Tibial nerve (tissue), 4 donors: ENCODE measurements at regions not wholly inside any gene's neighbourhood (a gene's known extent, or its start where the extent isn't known, plus 50 kb on each side); places are given as distances from the start of the nearest gene placed in this dataset.

Experiments
- DNase-seq, 2 donors: peaks; one replicate each; pipeline ENCODE4 v3.0.0-alpha.2; 2019; ENCODE audit warnings: low spot score in 2 of 2
- H3K27ac ChIP-seq, 4 donors: fragments of 200-600 bp; sonication (generic) in 3 of 4; one replicate each; pipeline ENCODE4 v1.5.1; 2017 to 2019; ENCODE audit warnings: mild to moderate bottlenecking in 1 of 4
- H3K27me3 ChIP-seq, 2 donors: fragments of 200-600 bp; sonication (generic) in 1 of 2; one replicate each; pipeline versions ENCODE4 v1.5.1 to v1.6.0; 2017 to 2019
- H3K36me3 ChIP-seq, 3 donors: fragments of 200-600 bp; sonication (generic); one replicate each; pipeline ENCODE4 v1.5.1; 2018 to 2019
- H3K4me1 ChIP-seq, 4 donors: fragments of 200-600 bp; sonication (generic) in 3 of 4; one replicate each; pipeline ENCODE4 v1.5.1; 2017 to 2019
- H3K4me3 ChIP-seq, 4 donors: fragments of 200-600 bp; sonication (generic) in 3 of 4; one replicate each; pipeline ENCODE4 v1.5.1; 2017 to 2019; ENCODE audit warnings: mild to moderate bottlenecking in 1 of 4, moderate library complexity in 1 of 4
- H3K9me3 ChIP-seq, 4 donors: fragments of 200-600 bp; sonication (generic) in 3 of 4; one replicate each; pipeline ENCODE4 v1.5.1; 2017 to 2019
- EP300 ChIP-seq, 2 donors: sonication (generic); formaldehyde crosslinking; IDR thresholded peaks; one replicate each; pipeline ENCODE4 v1.6.1; 2017; ENCODE audit warnings: antibody characterized with exemption in 2 of 2, mild to moderate bottlenecking in 1 of 2
- POLR2A ChIP-seq, 2 donors: fragments of 450-650 bp; IDR thresholded peaks; one replicate each; pipeline ENCODE4 v1.6.1; 2017; ENCODE audit warnings: antibody characterized with exemption in 2 of 2, mild to moderate bottlenecking in 2 of 2, moderate library complexity in 2 of 2
- WGBS, 2 donors: methylation state at CpG; one replicate each; pipeline ENCODE4 v1.1.5; 2018; 5-methylcytosine and 5-hydroxymethylcytosine counted together
- TF ChIP-seq, protein P1 (sequence below), 5 experiments: fragments of 200-600 bp in 3 of 5; fragments of 450-650 bp in 2 of 5; sonication (generic) in 3 of 5; IDR thresholded peaks; one replicate each; pipeline ENCODE4 v1.5.1; 2016 to 2019; ENCODE audit warnings: antibody characterized with exemption in 5 of 5, mild to moderate bottlenecking in 3 of 5, moderate library complexity in 2 of 5

DNA sequence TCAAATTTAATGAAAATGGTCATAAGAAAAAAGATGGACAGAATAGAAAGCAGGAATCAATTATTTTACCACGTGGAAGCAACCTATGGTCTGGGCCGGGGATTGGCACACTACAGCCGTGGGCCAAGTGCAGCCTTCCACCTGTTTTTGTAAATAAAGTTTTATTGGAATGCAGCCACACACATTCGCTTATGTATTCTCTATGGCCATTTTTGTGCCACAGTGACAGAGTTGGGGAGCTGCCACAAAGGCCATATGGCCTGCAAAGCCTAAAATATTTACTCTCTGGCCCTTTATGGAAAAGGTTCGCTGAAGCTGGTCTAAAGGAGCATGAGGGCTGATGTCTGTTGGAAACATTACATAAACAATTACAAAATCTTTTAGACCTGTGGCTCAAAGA lies 144.8 kb downstream of the TMCO5A start:
- no peak for TF ChIP-seq EP300 (IDR thresholded peaks at IDR 0.05)
- TF ChIP-seq POLR2A (IDR thresholded peaks at IDR 0.05) = no peak
- TF ChIP-seq, protein P1, sequence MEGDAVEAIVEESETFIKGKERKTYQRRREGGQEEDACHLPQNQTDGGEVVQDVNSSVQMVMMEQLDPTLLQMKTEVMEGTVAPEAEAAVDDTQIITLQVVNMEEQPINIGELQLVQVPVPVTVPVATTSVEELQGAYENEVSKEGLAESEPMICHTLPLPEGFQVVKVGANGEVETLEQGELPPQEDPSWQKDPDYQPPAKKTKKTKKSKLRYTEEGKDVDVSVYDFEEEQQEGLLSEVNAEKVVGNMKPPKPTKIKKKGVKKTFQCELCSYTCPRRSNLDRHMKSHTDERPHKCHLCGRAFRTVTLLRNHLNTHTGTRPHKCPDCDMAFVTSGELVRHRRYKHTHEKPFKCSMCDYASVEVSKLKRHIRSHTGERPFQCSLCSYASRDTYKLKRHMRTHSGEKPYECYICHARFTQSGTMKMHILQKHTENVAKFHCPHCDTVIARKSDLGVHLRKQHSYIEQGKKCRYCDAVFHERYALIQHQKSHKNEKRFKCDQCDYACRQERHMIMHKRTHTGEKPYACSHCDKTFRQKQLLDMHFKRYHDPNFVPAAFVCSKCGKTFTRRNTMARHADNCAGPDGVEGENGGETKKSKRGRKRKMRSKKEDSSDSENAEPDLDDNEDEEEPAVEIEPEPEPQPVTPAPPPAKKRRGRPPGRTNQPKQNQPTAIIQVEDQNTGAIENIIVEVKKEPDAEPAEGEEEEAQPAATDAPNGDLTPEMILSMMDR (IDR thresholded peaks at IDR 0.05) = no peak

DNA sequence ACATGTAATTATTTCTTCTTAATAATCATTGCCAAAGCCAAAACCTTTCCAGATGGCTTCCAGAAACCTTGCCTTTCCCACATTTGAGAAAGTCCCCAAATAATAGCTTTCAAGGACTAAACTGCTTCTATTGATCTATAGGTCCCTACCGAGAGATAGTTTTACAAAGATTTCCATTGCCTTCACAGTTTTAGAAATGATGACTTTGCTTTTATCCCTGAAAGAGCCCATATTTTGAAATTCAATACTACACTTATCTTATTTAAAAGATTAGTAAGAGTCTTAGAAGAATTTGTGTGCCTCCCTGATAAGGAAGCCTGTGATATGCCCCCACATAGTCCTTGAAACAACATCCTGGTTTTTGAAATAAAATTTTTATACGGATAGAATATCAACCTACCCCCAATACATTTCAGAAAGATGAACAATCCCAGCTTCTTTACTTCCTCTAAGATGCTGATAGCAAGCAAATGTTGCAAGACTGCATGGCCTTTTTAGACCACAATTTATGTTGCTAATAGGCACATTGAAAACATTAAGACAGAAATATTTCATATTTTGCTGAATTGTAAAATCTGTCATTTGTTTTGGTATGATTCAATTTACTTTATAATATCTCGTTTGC lies 146.3 kb downstream of the TMCO5A start:
- H3K27ac ChIP-seq = no peak overlapping the region
- 39 to 53% methylated on average over 3 of the region's 3 CpGs for WGBS, 2 donors
- peaks cover 0 to 10% (median 2%) of the 10 kb centered on the region in 4 donors for H3K4me1 ChIP-seq
- no peak overlapping the region for H3K4me3 ChIP-seq
- no peak for DNase-seq
- no peaks in the 10 kb centered on the region for H3K36me3 ChIP-seq
- TF ChIP-seq EP300 (IDR thresholded peaks at IDR 0.05) (no peak), POLR2A (IDR thresholded peaks at IDR 0.05) (no peak)
- TF ChIP-seq, protein P1 (IDR thresholded peaks at IDR 0.05) = no peak
- H3K27me3 ChIP-seq = no peaks in the 10 kb centered on the region
- no peaks in the 10 kb centered on the region for H3K9me3 ChIP-seq

More for the DNA sequence above, 144.8 kb downstream of the TMCO5A start:
- Histone ChIP-seq H3K9me3 (no peaks in the 10 kb centered on the region), H3K4me3 (no peak overlapping the region), H3K4me1 (peaks cover 0 to 5% (median 2%) of the 10 kb centered on the region in 4 donors), H3K36me3 (no peaks in the 10 kb centered on the region), H3K27me3 (no peaks in the 10 kb centered on the region), H3K27ac (no peak overlapping the region)
- DNase-seq = no peak
- WGBS, 2 donors = 87 to 92% methylated on average over 5 of the region's 5 CpGs

DNA sequence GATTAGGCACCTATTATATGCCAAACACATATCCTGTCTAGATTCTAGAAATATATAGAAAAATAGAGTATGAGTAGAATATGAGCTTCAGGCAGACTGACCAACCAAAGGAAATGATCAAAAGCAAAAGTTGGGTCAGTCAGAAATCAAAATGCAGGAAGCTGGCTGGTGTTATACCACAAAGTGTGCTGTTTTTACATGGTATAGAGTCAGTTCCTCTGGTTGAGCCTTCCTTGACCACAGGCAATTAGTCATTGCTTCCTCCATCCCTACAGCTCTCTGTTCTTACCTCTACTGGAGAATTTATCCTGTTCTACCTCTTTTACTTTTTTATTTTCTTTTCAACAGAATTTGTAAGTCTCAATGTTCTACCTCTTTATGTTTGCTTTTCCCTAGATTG lies 149.8 kb downstream of the TMCO5A start:
- no peak for DNase-seq
- no peaks in the 10 kb centered on the region for H3K27me3 ChIP-seq
- peaks cover 0 to 20% (median 5%) of the 10 kb centered on the region in 4 donors for H3K4me1 ChIP-seq
- H3K36me3 ChIP-seq = no peaks in the 10 kb centered on the region
- no peak for TF ChIP-seq POLR2A (IDR thresholded peaks at IDR 0.05)
- TF ChIP-seq, protein P1 (IDR thresholded peaks at IDR 0.05) = no peak
- peak in 1 of 2 donors; percentile 22 for TF ChIP-seq EP300 (IDR thresholded peaks at IDR 0.05)
- H3K4me3 ChIP-seq = no peak overlapping the region
- no peak overlapping the region for H3K27ac ChIP-seq
- H3K9me3 ChIP-seq = no peaks in the 10 kb centered on the region

DNA sequence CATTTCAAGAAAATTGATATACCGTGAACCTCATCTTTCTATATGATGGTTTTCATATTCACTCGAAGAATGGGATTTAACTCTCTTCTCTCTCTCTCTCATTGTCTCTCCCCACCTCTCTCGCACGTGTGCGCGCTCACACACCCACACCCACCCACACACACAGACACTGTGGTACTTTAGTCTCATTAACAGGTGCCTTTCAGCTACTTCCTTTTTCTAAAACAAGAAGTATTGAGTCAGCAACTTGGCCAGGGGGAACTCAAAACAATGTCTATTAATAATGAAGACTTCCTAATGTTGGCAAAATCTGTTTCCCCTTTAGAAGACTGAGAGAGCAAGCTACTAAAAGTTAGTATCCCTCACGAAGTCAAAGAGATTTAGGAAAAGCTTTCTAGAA lies 150.7 kb downstream of the TMCO5A start:
- H3K36me3 ChIP-seq = no peaks in the 10 kb centered on the region
- no peak overlapping the region for H3K27ac ChIP-seq
- 72 to 80% methylated on average over 7 of the region's 7 CpGs for WGBS, 2 donors
- H3K4me3 ChIP-seq = no peak overlapping the region
- peak in 1 of 2 donors; percentile 56 for TF ChIP-seq EP300 (IDR thresholded peaks at IDR 0.05)
- TF ChIP-seq, protein P1 (IDR thresholded peaks at IDR 0.05) = no peak
- DNase-seq = no peak
- H3K9me3 ChIP-seq = no peaks in the 10 kb centered on the region
- no peaks in the 10 kb centered on the region for H3K27me3 ChIP-seq
- peaks cover 0 to 24% (median 3%) of the 10 kb centered on the region in 4 donors for H3K4me1 ChIP-seq

DNA sequence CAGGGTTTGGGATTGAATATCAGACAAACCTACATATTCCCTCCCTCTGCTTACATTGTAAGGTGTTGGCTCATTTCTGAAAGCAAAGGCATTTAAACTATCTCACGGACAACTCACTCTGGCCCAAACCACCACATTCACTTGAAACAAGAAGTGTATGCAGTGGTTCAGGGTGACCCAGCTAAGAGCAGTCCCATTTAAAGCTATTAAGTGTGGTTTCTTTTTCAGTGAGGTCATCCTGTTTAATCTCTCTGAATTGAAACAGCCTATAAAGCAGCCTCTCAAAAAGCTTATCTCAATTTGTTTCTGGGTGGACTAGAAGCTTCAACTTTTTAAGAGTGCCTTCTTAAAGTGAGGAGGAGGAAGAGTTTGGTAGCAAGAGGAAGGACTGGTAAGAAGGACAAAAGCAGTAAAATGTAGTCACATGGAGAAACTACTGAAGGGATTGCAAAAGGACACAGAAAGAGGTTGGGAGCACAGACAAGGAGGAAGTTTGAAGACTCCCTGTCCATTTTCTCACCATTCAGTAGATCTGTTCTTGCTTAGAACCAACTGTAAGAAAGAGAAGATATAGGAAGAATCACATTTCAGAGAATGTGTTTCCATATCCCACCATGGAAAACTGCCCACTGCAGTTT lies 151.6 kb downstream of the TMCO5A start:
- Histone ChIP-seq H3K36me3 (no peaks in the 10 kb centered on the region), H3K27ac (peak overlapping the region in 1 of 4 donors; percentile 17), H3K4me3 (no peak overlapping the region), H3K27me3 (no peaks in the 10 kb centered on the region), H3K9me3 (no peaks in the 10 kb centered on the region), H3K4me1 (peaks cover 0 to 30% (median 5%) of the 10 kb centered on the region in 4 donors)
- no peak for DNase-seq
- WGBS, 2 donors = 27 to 66% methylated on average over 1 of the region's 1 CpG
- TF ChIP-seq, protein P1 (IDR thresholded peaks at IDR 0.05) = no peak
- TF ChIP-seq POLR2A (IDR thresholded peaks at IDR 0.05) (no peak), EP300 (IDR thresholded peaks at IDR 0.05) (no peak)
